HuH-7.5 (cell line): ENCODE measurements at regions not wholly inside any gene's neighbourhood (a gene's known extent, or its start where the extent isn't known, plus 50 kb on each side); places are given as distances from the start of the nearest gene placed in this dataset.
"Not testable (repeated sequence)": the region's sequence is repeated elsewhere in the genome, so short reads cannot be mapped to it uniquely, and the experiment has no call there.

Experiments used
- DNase-seq: peaks from one replicate; pipeline ENCODE4 v3.0.0; 2011; ENCODE audit warnings: low spot score

DNA sequence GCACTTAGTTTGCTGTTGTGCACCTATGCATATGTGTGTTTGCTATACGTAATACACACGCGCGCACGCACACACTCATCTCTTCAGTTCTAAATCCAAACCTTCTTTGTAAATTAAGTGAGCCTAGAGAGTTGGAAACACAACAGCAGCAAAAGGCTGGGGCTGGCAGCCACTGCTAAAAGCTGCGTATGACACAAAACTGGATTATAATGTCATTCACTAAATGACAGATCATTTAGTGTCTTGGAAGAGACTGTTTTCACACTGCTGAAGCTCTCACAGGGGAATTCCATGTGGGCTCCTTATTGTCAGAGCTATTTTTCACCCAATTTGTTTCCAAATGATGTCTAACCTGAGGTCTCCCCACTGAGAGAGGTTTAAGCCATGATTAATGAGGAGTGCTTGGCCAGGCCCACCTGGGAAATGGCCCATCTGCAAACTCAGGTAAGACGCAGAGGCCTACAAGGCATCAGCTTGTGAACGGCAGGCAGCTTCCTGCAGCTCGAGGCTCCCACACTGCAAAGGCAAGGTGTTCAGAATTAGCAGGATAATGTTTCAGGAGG, 94.2 kb downstream of the OLIG3 start:
- DNase-seq = no peak

GRCh38 chr6:137395316-137395715, 98.9 kb downstream of the OLIG3 start:
- no peak for DNase-seq

GRCh38 chr6:137391061-137391814, 103.0 kb downstream of the OLIG3 start:
- no peak for DNase-seq

GRCh38 chr6:137390334-137390733, 103.9 kb downstream of the OLIG3 start:
- no peak for DNase-seq

- DNase-seq = no peak
Observed at GRCh38 chr6:137389150-137389704, 105.0 kb downstream of the OLIG3 start.

DNA sequence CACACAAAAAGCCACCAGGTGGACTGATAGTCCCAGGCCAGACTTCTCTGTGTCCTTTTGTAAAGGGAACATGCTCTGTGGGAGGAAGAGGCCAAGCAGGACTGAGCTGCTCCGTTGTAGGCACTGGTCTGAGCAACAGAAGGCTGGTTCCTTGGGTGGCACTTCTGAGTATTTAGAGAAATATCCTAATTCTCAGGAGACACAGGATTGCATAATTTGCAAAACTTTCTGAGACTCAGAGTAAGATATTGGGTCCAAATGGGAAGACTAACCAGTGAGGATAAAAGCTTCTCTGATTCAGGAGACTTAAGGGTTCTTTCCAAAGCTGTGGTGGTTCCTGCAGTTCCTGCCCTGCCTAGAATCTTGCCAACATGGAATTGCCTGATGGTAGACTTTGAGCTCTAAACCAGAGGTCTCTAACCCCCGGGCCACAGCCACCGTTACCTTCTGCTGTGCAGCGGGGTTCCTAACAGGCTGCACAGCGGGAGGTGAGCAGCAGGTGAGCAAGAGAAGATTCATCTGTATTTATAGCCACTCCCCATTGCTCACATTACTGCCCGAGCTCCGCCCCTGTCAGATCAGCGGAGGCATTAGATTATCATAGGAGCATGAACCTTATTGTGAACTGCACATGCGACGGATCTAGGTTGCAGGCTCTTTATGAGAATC, 107.0 kb downstream of the OLIG3 start:
- DNase-seq = no peak

DNA sequence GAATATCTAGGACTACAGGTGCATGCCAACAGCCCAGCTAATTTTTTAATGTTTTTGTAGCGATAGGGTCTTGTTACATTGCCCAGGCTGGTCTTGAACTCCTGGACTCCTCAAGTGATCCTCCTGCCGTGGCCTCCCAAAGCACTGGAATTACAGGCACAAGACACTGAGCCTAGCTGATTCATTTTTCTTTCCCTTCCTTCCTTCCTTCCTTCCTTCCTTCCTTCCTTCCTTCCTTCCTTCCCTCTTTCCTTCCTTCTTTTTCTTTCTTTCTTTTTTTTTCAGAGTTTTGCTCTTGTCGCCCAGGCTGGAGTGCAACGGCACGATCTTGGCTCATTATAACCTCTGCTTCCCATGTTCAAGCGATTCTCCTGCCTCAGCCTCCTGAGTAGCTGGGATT, 110.9 kb downstream of the OLIG3 start:
- not testable (repeated sequence) for DNase-seq

DNA sequence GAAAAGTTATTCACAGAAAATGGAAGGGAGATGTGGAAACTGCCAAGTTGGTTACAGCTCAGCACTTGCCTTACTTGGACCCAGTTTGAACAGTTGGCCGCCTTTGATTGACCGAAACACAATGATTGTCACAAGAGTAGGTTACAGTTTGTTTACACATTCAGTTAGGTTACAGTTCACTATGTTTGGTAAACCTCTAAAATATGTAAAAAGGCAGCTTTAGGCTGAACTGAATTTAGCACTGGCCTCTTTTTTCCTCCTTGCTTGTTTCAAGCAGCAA, 116.2 kb downstream of the OLIG3 start:
- no peak for DNase-seq

DNA sequence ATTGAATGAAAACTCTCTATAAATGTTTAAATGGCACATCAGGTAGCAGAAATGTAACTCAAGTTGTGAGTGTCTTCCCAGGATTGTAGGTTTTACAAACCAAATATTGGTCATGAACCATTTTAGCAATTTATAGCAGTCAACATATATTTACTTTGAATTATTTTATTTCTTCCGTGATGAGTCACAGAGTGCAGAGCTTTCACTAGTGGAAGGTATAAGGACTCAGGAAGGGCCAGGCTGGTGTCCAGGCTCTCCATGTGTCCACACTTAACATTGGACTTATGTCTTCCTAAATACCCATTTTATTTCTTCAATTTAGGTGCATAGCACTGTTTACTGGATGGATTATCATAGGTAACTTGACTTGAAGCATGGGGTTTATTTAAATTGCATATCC, 120.9 kb downstream of the OLIG3 start:
- no peak for DNase-seq

GRCh38 chr6:137372532-137372931, 121.7 kb downstream of the OLIG3 start:
- no peak for DNase-seq

- DNase-seq = no peak
Observed at GRCh38 chr6:137371634-137372016, 122.6 kb downstream of the OLIG3 start.

DNA sequence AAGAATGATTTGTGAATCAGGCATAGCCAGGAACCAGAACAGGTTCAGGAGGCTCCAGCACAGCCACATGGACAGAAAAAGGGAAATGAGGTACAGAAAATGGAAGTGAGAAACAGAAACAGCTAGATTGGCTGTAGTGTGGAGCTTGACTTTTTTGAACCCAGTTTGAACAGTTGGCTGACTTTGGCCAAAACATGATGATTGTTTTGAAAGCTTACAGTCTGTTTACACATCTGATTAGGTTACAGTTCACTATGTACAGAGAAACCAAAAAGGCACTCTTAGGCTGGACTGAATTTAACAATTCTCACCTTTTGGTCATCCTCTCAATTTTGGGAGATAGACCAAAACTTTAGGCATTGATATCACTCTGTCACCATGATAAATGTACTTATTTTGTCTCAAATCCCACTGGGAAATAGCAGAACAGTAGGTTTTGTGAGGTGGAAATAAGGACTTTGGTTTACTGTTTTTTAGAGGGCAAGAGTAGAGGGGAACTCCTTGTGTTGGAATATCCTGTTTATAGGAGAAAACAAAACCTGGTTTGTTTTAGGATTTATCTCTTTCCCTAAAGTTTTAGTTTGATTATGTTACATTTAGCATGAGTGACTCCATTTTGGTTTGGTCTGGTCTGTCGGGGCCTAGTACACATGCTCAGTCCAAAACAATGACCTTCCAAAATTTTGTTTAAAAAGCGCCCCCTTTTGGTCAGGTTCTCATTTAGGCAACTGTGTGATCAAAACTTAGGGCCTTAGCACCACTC, 123.1 kb downstream of the OLIG3 start:
- no peak for DNase-seq

DNA sequence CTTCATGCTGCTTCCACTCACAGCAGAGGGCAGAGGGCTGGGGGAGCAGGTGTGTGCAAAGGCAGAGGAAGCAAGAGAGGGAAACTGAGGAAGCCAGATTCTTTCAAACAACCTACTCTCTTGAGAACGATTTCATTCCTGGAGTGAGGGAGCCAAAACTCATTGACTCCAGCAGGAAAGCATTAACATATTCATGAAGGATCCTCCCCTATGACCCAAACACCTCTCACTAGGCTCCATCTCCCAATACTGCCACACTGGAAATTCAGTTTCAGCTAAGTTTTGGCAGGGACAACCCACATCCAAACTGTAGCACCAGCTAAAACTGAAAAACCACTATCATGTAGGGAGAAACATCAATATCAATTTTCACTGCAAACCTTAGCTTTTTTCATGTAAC, 125.1 kb downstream of the OLIG3 start:
- DNase-seq = no peak

GRCh38 chr6:137365707-137366437, 128.3 kb downstream of the OLIG3 start:
- DNase-seq = no peak

DNA sequence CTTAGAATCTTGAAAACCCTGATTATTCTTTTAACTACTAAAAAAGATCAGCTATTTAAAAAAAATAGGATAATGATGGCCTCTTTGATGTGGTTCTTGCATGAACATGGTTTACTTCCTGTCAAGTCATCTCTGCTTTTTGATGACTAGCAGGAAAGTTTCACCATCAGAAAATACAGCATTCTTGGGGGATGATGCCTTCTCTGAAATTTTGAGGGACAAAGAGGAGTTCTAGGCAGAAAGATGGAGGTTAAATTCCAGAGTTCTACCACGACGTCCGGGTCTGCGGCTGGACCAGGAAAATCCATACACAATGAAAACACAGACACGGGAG, 130.4 kb downstream of the OLIG3 start:
- DNase-seq = no peak

DNA sequence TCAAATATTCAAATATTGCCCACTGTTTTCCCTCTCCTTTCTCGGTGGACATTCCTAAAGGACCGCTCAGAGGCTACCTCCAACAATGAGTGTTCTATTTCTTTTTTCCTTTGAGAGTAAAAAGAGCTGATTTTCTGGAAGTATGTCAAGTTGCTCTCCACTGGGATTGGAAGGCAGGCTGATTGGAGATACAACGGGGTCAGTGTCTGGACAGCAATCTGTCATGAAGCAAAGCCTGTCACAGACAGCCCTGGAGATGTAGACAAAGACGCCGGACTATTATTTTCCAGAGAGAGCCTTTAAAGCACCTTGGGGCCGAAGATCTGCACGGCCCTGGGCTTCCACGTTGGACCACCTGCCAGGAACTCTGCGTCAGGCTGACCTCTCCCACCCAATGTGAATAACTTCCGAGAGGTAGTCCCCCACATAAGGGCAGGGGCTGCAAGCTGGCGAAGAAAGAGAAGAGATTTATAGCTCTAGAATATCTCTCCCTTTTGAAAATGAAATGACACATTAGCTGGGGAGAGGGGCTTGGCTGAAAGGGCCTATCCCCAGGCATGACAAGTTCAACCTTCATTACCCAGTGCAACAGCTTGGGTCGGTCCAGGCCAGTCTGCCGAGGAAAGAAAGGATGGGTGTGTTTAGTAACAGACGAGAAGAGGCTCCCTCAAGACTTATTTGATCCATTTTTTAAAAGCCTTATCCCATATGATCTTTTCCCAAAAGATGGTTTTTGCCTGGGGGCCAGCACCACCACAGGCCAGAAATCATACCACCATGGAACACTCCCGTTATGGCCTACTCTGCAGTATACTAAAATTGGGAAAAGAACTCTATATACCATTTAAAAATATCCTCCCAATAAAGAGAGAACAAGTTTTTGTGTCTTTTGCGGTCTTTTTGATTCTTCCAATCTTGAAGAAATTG, 131.1 kb downstream of the OLIG3 start:
- no peak for DNase-seq

DNA sequence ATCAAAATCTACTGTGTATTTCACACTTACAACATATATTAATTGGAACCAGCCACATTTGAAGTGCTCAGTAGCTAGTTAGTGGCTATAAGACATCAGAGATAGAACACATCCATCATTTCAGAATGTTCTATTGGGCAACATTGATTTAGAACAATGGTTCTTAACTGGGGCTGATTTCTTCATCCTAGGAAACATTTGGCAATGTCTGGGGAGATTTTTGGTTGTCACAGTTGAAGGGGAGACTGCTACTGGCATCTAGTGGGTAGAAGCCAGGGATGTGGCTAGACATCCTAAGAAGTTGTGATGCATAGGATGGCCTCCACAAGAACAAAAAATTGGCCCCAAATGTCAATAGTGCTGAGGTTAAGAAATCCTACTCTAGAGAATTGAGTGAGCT, 132.5 kb downstream of the OLIG3 start:
- DNase-seq = no peak

DNA sequence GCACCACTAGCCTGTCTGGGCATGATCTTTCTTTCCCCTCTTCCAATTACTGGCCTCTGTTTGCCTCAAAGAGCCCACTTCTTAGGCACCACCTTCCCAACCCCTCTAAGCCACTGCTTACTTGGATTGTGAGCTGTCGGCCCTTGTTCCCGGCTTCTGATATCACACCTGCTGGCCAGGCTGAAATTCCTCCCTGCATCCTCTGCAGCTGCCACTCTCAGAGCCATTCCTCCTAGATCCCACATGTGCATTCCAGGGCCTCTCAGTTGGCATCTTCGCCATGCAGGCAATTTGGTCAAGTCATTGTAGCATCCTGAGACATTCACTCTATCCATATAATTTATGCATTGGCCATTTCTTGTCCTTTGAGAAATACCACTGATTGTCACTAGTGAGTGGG, 135.9 kb downstream of the OLIG3 start:
- no peak for DNase-seq

DNA sequence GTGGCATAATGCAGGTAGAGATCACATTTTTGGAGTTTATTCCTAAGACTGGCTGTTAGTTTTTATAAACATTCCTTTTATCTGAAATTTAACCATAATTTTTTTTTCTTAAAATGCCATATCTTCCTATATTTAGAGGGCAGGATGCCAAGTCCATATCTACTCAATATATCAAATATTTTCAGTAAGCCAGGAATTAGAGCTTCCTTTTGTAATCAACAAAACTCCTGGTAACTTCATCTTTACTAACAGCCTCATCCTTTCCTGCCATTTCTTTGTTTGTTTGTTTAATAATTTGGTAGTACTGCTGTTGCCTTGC, 136.3 kb downstream of the OLIG3 start:
- DNase-seq = no peak

DNA sequence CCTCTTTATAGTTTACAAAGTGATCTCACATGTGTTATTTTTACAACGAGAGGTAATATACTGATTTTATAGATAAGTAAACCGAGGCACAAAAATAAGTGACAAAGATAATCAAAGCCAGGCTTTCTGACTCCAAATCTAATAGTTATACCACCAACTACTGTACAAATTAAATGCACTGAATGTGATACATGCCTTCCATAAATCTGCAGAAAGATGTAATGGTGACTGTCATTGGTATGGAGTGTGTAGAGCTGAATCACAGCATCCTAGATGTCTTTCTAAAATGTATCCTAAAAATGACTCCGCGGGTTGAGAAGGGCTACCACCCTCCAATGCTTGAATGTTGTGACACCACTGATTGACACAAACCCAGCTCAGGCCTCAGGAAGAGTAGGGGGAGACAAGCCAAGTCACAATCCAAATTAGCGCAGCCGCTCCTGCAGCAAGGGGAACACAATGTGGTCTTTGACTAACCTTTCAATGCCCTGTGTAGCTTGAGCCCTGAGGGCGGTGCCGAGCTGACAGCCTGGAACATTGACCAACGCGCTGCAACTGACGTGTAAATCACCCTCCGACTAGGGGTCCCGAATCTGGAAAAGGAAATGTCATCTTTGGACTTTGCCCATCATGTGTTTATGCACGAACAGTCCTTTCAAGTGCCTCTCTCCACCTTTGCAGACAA, 136.8 kb downstream of the OLIG3 start:
- DNase-seq = peak; percentile 37
